Suprapubic skin (tissue), 4 donors: ENCODE measurements at regions not wholly inside any gene's neighbourhood (a gene's known extent, or its start where the extent isn't known, plus 50 kb on each side); places are given as distances from the start of the nearest gene placed in this dataset.

Source experiments
- DNase-seq, 2 donors: peaks; one replicate each; pipeline ENCODE4 v3.0.0-alpha.2; 2019; ENCODE audit warnings: low spot score in 2 of 2
- H3K27ac ChIP-seq: fragments of 200-600 bp; sonication (generic); one replicate; pipeline ENCODE4 v1.5.1; 2019
- H3K27me3 ChIP-seq: fragments of 200-600 bp; sonication (generic); one replicate; pipeline ENCODE4 v1.5.1; 2019
- H3K36me3 ChIP-seq: fragments of 200-600 bp; sonication (generic); one replicate; pipeline ENCODE4 v1.5.1; 2019
- H3K4me1 ChIP-seq: fragments of 200-600 bp; sonication (generic); one replicate; pipeline ENCODE4 v1.5.1; 2019
- H3K4me3 ChIP-seq: fragments of 200-600 bp; sonication (generic); one replicate; pipeline ENCODE4 v1.5.1; 2019; ENCODE audit warnings: mild to moderate bottlenecking
- H3K9me3 ChIP-seq: fragments of 200-600 bp; sonication (generic); one replicate; pipeline ENCODE4 v1.5.1; 2019
- CTCF ChIP-seq, 2 donors: fragments of 200-600 bp in 1 of 2; fragments of 450-650 bp in 1 of 2; sonication (generic) in 1 of 2; IDR thresholded peaks; one replicate each; pipeline ENCODE4 v1.5.1; 2016 to 2019; ENCODE audit warnings: antibody characterized with exemption in 2 of 2, mild to moderate bottlenecking in 1 of 2, moderate library complexity in 1 of 2
- EP300 ChIP-seq: sonication (generic); formaldehyde crosslinking; IDR thresholded peaks from one replicate; pipeline ENCODE4 v1.6.1; 2017; ENCODE audit warnings: antibody characterized with exemption
- POLR2A ChIP-seq, 2 donors: fragments of 450-650 bp; IDR thresholded peaks; one replicate each; pipeline ENCODE4 v1.6.1; 2017; ENCODE audit warnings: antibody characterized with exemption in 2 of 2, mild to moderate bottlenecking in 2 of 2, moderate library complexity in 2 of 2
- POLR2AphosphoS5 ChIP-seq, 3 donors: sonication (generic); formaldehyde crosslinking; IDR thresholded peaks; one replicate each; pipeline ENCODE4 v1.6.1; 2017; ENCODE audit warnings: antibody characterized with exemption in 3 of 3
- WGBS: methylation state at CpG from one replicate; pipeline ENCODE4 v1.1.5; 2018; 5-methylcytosine and 5-hydroxymethylcytosine counted together

- 86% methylated on average over 3 of the region's 3 CpGs for WGBS
- no peak for DNase-seq
- H3K4me1 ChIP-seq, result no peaks in the 10 kb centered on the region
- no peaks in the 10 kb centered on the region for H3K27me3 ChIP-seq
- H3K9me3 ChIP-seq, result no peaks in the 10 kb centered on the region
- TF ChIP-seq POLR2AphosphoS5 (IDR thresholded peaks at IDR 0.05) (no peak), CTCF (IDR thresholded peaks at IDR 0.05) (no peak), POLR2A (IDR thresholded peaks at IDR 0.05) (no peak), EP300 (no peak)
- no peaks in the 10 kb centered on the region for H3K36me3 ChIP-seq
- no peak overlapping the region for H3K4me3 ChIP-seq
- H3K27ac ChIP-seq, result no peak overlapping the region
These were observed 53.6 kb upstream of the NT5E start for GRCh38 chr6:85396159-85396808.

- Histone ChIP-seq H3K36me3 (no peaks in the 10 kb centered on the region), H3K27ac (no peak overlapping the region), H3K4me1 (no peaks in the 10 kb centered on the region), H3K27me3 (no peaks in the 10 kb centered on the region), H3K4me3 (no peak overlapping the region), H3K9me3 (no peaks in the 10 kb centered on the region)
- TF ChIP-seq POLR2AphosphoS5 (IDR thresholded peaks at IDR 0.05) (no peak), POLR2A (IDR thresholded peaks at IDR 0.05) (no peak), CTCF (IDR thresholded peaks at IDR 0.05) (no peak), EP300 (no peak)
- no peak for DNase-seq
These were observed 54.1 kb upstream of the NT5E start for GRCh38 chr6:85395746-85396145.

GRCh38 chr6:85394853-85395538 is 54.9 kb upstream of the NT5E start:
- no peak overlapping the region for H3K27ac ChIP-seq
- no peaks in the 10 kb centered on the region for H3K27me3 ChIP-seq
- H3K9me3 ChIP-seq, result no peaks in the 10 kb centered on the region
- H3K36me3 ChIP-seq, result no peaks in the 10 kb centered on the region
- TF ChIP-seq POLR2AphosphoS5 (IDR thresholded peaks at IDR 0.05) (no peak), POLR2A (IDR thresholded peaks at IDR 0.05) (no peak), EP300 (no peak), CTCF (IDR thresholded peaks at IDR 0.05) (no peak)
- H3K4me3 ChIP-seq, result no peak overlapping the region
- no peaks in the 10 kb centered on the region for H3K4me1 ChIP-seq
- WGBS, result 90% methylated on average over 1 of the region's 1 CpG
- no peak for DNase-seq

GRCh38 chr6:85394199-85394598 is 55.7 kb upstream of the NT5E start:
- no peaks in the 10 kb centered on the region for H3K9me3 ChIP-seq
- TF ChIP-seq POLR2AphosphoS5 (IDR thresholded peaks at IDR 0.05) (no peak), POLR2A (IDR thresholded peaks at IDR 0.05) (no peak), CTCF (IDR thresholded peaks at IDR 0.05) (no peak), EP300 (no peak)
- H3K36me3 ChIP-seq, result no peaks in the 10 kb centered on the region
- H3K4me1 ChIP-seq, result no peaks in the 10 kb centered on the region
- DNase-seq, result no peak
- WGBS, result 88% methylated on average over 1 of the region's 1 CpG
- H3K27me3 ChIP-seq, result no peaks in the 10 kb centered on the region
- no peak overlapping the region for H3K27ac ChIP-seq
- no peak overlapping the region for H3K4me3 ChIP-seq

GRCh38 chr6:85392379-85392778 is 57.5 kb upstream of the NT5E start:
- no peak for DNase-seq
- Histone ChIP-seq H3K4me3 (no peak overlapping the region), H3K4me1 (no peaks in the 10 kb centered on the region), H3K27ac (no peak overlapping the region), H3K36me3 (no peaks in the 10 kb centered on the region), H3K27me3 (no peaks in the 10 kb centered on the region), H3K9me3 (no peaks in the 10 kb centered on the region)
- TF ChIP-seq POLR2AphosphoS5 (IDR thresholded peaks at IDR 0.05), result no peak
- no peak for TF ChIP-seq POLR2A (IDR thresholded peaks at IDR 0.05)
- no peak for TF ChIP-seq CTCF (IDR thresholded peaks at IDR 0.05)
- no peak for TF ChIP-seq EP300
- 98% methylated on average over 4 of the region's 4 CpGs for WGBS
